Stimulated activated CD8-positive, alpha-beta memory T cell treated with anti-CD3 and anti-CD28 coated beads, Interleukin-12 subunit alpha, Interleukin-12 subunit beta, amount 100 ng/mL, for 1 hour (primary cell): ENCODE measurements at regions not wholly inside any gene's neighbourhood (a gene's known extent, or its start where the extent isn't known, plus 50 kb on each side); places are given as distances from the start of the nearest gene placed in this dataset.
"Not testable (repeated sequence)": the region's sequence is repeated elsewhere in the genome, so short reads cannot be mapped to it uniquely, and the experiment has no call there.

ENCODE experiments used
- DNase-seq: peaks from one replicate; pipeline ENCODE4 v3.0.0-alpha.2; 2020; ENCODE audit warnings: low read depth

GRCh38 chr9:96131825-96132224, 170.2 kb downstream of the HSD17B3 start:
- DNase-seq = no peak

- no peak for DNase-seq
These were observed 171.0 kb downstream of the HSD17B3 start for GRCh38 chr9:96130970-96131369.

- no peak for DNase-seq
These were observed 172.2 kb downstream of the HSD17B3 start for GRCh38 chr9:96129747-96130146.

- DNase-seq = no peak
These were observed 173.1 kb downstream of the HSD17B3 start for GRCh38 chr9:96128880-96129279.

GRCh38 chr9:96126321-96126881, 175.6 kb downstream of the HSD17B3 start:
- DNase-seq = no peak

GRCh38 chr9:96125624-96126023, 176.4 kb downstream of the HSD17B3 start:
- DNase-seq = no peak

- no peak for DNase-seq
These were observed 179.2 kb downstream of the HSD17B3 start for GRCh38 chr9:96122751-96123150.

- no peak for DNase-seq
These were observed 179.7 kb downstream of the HSD17B3 start for GRCh38 chr9:96122282-96122681.

GRCh38 chr9:96121136-96121535, 180.8 kb downstream of the HSD17B3 start:
- DNase-seq = no peak

- DNase-seq = no peak
These were observed 184.4 kb downstream of the HSD17B3 start for GRCh38 chr9:96117398-96118080.

GRCh38 chr9:96116275-96117064, 185.5 kb downstream of the HSD17B3 start:
- no peak for DNase-seq

GRCh38 chr9:96115836-96116235, 186.1 kb downstream of the HSD17B3 start:
- no peak for DNase-seq

GRCh38 chr9:96113032-96113431, 188.9 kb downstream of the HSD17B3 start:
- DNase-seq = no peak

GRCh38 chr9:96109680-96110351, 192.2 kb downstream of the HSD17B3 start:
- DNase-seq = no peak

- no peak for DNase-seq
These were observed 193.1 kb downstream of the HSD17B3 start for GRCh38 chr9:96108691-96109380.

- no peak for DNase-seq
These were observed 194.5 kb downstream of the HSD17B3 start for GRCh38 chr9:96107436-96107835.

GRCh38 chr9:96100385-96101300, 201.3 kb downstream of the HSD17B3 start:
- DNase-seq = no peak

GRCh38 chr9:96090630-96091029, 211.3 kb downstream of the HSD17B3 start:
- not testable (repeated sequence) for DNase-seq

- DNase-seq = no peak
These were observed 212.4 kb downstream of the HSD17B3 start for GRCh38 chr9:96089452-96090085.

GRCh38 chr9:96088510-96088909, 213.0 kb downstream of the ERCC6L2 start:
- no peak for DNase-seq
